ENCODE measurements at regions not wholly inside any gene's neighbourhood (a gene's known extent, or its start where the extent isn't known, plus 50 kb on each side); places are given as distances from the start of the nearest gene placed in this dataset.

DNA sequence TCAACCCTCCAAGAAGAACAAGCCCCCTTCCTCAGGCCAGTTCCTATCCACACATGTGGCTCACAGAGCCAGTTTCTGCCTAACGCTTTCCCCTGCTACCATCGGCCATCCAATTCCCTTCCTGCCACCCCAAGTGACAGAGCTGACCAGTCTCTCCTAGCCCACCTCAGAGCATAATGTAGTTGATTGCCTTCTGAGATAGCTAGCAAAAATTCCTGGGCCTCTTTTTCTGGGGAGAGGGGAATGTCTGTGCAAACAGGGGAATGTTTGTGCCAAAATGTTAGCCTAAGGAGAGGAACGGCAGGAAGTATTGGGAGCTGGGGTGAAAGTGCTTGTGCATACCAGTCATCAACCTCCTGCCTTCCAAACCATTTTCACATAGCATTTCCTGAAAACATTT lies 157.0 kb downstream of the PJA2 start:
- H3K4me1 ChIP-seq, result no peaks in the 10 kb centered on the region
- no peaks in the 10 kb centered on the region for H3K27me3 ChIP-seq
- intact Hi-C loops (cut with DNase I), result no loop called here
- no peak overlapping the region for H3K27ac ChIP-seq
- 90 to 98% methylated on average over 3 of the region's 3 CpGs for WGBS, 2 donors
- ATAC-seq, result no peak
- TF ChIP-seq POLR2A (IDR thresholded peaks at IDR 0.05), result no peak
- TF ChIP-seq, protein P1, sequence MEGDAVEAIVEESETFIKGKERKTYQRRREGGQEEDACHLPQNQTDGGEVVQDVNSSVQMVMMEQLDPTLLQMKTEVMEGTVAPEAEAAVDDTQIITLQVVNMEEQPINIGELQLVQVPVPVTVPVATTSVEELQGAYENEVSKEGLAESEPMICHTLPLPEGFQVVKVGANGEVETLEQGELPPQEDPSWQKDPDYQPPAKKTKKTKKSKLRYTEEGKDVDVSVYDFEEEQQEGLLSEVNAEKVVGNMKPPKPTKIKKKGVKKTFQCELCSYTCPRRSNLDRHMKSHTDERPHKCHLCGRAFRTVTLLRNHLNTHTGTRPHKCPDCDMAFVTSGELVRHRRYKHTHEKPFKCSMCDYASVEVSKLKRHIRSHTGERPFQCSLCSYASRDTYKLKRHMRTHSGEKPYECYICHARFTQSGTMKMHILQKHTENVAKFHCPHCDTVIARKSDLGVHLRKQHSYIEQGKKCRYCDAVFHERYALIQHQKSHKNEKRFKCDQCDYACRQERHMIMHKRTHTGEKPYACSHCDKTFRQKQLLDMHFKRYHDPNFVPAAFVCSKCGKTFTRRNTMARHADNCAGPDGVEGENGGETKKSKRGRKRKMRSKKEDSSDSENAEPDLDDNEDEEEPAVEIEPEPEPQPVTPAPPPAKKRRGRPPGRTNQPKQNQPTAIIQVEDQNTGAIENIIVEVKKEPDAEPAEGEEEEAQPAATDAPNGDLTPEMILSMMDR (IDR thresholded peaks at IDR 0.05), result no peak
- DNase-seq, result no peak
- H3K36me3 ChIP-seq (replicated peaks in 1 of 2; ENCODE audit: insufficient read depth in 1 of 2, low read depth in 2 of 2), result no peaks in the 10 kb centered on the region
- H3K9me3 ChIP-seq, result no peaks in the 10 kb centered on the region
- H3K4me3 ChIP-seq, result no peak overlapping the region

DNA sequence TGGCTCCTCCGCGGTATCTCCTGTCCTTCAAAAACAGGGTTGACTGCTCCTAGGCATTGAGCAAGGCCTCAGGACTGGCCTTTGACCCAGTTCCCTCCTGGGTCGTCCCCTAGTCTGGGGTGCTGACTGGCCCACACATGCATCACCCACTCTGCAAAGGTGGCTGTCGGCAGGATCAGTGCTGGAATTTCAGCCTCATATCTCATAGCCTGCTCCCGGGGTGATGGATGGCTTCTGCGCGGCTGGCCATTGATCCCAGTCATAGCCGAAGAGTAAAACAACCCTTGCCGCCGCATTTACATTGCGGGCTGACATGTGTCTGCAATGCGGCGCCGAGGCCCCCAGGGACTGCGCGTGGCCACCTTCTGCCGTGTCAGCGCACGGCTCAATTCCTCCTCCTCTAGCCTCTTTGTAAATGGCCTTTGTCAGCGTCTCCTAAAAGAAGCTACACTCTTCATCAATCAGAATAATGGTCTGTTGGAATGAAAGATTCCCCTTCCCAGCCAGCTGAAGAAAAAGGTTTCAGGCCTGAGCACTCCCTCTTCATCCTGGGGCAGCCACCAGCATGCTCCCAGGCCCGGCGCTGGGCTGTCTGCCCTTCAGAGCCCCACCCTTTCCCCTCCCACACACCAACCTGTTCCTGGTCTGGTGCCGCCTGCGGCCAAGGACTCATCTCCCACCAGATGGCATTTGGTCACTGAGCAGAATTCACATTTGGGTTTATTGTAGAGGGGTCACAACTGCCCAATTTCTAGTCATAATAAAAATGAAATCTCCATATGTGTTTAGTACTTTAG lies 159.0 kb downstream of the PJA2 start:
- Histone ChIP-seq H3K4me1 (no peaks in the 10 kb centered on the region), H3K36me3 (replicated peaks in 1 of 2; ENCODE audit: insufficient read depth in 1 of 2, low read depth in 2 of 2) (no peaks in the 10 kb centered on the region), H3K4me3 (no peak overlapping the region), H3K27ac (no peak overlapping the region), H3K27me3 (no peaks in the 10 kb centered on the region), H3K9me3 (no peaks in the 10 kb centered on the region)
- no peak for ATAC-seq
- no peak for DNase-seq
- intact Hi-C loops (cut with DNase I), result no loop called here
- TF ChIP-seq POLR2A (IDR thresholded peaks at IDR 0.05), result no peak
- TF ChIP-seq, protein P1 (IDR thresholded peaks at IDR 0.05), result no peak
- WGBS, 2 donors, result 91 to 96% methylated on average over 18 to 24 of the region's 24 CpGs

DNA sequence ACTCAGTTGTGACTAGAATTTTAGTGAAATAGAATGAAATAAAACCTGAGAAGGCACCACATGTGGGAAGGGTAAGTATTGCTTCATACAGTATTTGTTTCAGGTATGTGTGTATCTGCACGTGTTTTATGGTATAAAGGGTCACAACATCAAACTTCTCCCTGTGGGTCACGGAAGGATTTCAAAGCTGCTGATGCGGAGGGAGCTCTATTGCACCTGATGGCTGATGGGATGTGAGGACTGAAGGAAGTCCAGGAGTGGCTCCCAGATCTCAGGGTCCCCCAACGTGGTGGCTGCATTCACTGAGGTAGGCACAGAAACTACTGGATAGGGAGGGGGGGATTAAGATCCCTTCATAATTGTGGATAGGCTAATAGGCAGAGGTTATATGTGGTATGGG lies 159.7 kb downstream of the PJA2 start:
- DNase-seq (no peak), ATAC-seq (no peak)
- H3K27ac ChIP-seq, result no peak overlapping the region
- TF ChIP-seq POLR2A (IDR thresholded peaks at IDR 0.05), result no peak
- TF ChIP-seq, protein P1 (IDR thresholded peaks at IDR 0.05), result no peak
- no peak overlapping the region for H3K4me3 ChIP-seq
- no peaks in the 10 kb centered on the region for H3K36me3 ChIP-seq (replicated peaks in 1 of 2; ENCODE audit: insufficient read depth in 1 of 2, low read depth in 2 of 2)
- no peaks in the 10 kb centered on the region for H3K9me3 ChIP-seq
- WGBS, 2 donors, result 87 to 90% methylated on average over 4 of the region's 4 CpGs
- intact Hi-C loops (cut with DNase I), result no loop called here
- no peaks in the 10 kb centered on the region for H3K4me1 ChIP-seq
- H3K27me3 ChIP-seq, result no peaks in the 10 kb centered on the region

DNA sequence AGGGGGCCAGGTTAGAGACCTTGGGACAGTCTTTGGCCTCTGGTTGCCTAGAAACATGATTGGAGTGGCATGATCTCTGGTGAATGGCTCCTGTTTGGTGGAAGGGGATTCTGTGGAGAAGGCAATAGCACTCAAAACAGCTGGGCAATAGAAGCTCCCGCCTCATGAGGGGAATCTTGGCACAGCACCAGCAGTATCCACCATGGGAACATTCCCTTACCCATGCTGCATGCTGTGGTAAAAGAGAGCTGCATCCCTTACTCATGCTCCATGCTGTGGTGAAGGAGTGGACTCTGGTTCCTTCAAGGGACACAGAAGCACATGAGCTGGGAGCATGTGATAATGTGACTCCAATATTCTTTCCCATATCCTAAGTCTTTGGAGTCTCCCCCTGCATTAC lies 160.6 kb downstream of the PJA2 start:
- ATAC-seq, result no peak
- WGBS, 2 donors, result 88 to 100% methylated on average over 1 of the region's 1 CpG
- no peaks in the 10 kb centered on the region for H3K36me3 ChIP-seq (replicated peaks in 1 of 2; ENCODE audit: insufficient read depth in 1 of 2, low read depth in 2 of 2)
- H3K9me3 ChIP-seq, result no peaks in the 10 kb centered on the region
- H3K27me3 ChIP-seq, result no peaks in the 10 kb centered on the region
- H3K4me1 ChIP-seq, result no peaks in the 10 kb centered on the region
- H3K4me3 ChIP-seq, result no peak overlapping the region
- no peak for DNase-seq
- intact Hi-C loops (cut with DNase I), result no loop called here
- TF ChIP-seq, protein P1 (IDR thresholded peaks at IDR 0.05), result no peak
- TF ChIP-seq POLR2A (IDR thresholded peaks at IDR 0.05), result no peak
- H3K27ac ChIP-seq, result no peak overlapping the region

DNA sequence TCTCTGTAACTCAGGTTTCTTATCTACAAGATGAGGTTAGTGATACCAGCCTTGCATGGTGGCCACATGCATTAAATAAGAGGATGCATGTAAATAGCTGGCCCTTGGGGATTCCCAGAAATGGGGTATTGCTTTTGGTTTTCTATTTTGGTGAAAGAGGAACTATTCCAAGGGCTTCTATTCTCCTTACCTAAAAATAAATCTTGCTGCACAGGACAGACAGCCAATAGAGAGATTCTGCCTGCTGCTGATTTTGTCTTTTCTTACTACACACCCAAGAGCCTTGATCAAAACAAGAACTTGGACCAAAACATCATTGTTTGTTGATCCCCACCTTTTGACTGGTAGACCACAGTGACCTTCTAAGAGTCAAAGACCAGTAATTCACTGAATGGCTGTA lies 161.8 kb downstream of the PJA2 start:
- Histone ChIP-seq H3K27me3 (no peaks in the 10 kb centered on the region), H3K27ac (no peak overlapping the region), H3K36me3 (replicated peaks in 1 of 2; ENCODE audit: insufficient read depth in 1 of 2, low read depth in 2 of 2) (no peaks in the 10 kb centered on the region), H3K4me3 (no peak overlapping the region), H3K9me3 (no peaks in the 10 kb centered on the region), H3K4me1 (no peaks in the 10 kb centered on the region)
- ATAC-seq (no peak), DNase-seq (no peak)
- TF ChIP-seq POLR2A (IDR thresholded peaks at IDR 0.05), result no peak
- TF ChIP-seq, protein P1 (IDR thresholded peaks at IDR 0.05), result no peak
- intact Hi-C loops (cut with DNase I), result no loop called here
